Neuronal stem cell (in vitro differentiated cells): ENCODE measurements at regions not wholly inside any gene's neighbourhood (a gene's known extent, or its start where the extent isn't known, plus 50 kb on each side); places are given as distances from the start of the nearest gene placed in this dataset.

Experiments used
- DNase-seq: peaks from one replicate; pipeline ENCODE4 v3.0.0-alpha.2; 2013; ENCODE audit warnings: low spot score
- H2AFZ ChIP-seq: one replicate; pipeline ENCODE4 v1.6.1; 2013; ENCODE audit warnings: mild to moderate bottlenecking, low read length, inconsistent platforms
- H2AK5ac ChIP-seq: 2 replicates; pipeline ENCODE4 v1.6.1; 2013; ENCODE audit warnings: low read depth, mild to moderate bottlenecking, inconsistent platforms, low read length, moderate library complexity, mixed read lengths
- H2BK120ac ChIP-seq: 2 replicates; pipeline ENCODE4 v1.6.1; 2013; ENCODE audit warnings: low read depth, mild to moderate bottlenecking, inconsistent platforms, low read length, moderate library complexity, mixed read lengths
- H2BK12ac ChIP-seq: one replicate; pipeline ENCODE4 v1.6.1; 2013; ENCODE audit warnings: low read length, inconsistent platforms
- H2BK15ac ChIP-seq: 2 replicates; pipeline ENCODE4 v1.6.1; 2013; ENCODE audit warnings: mild to moderate bottlenecking, low read length, inconsistent platforms, mixed read lengths
- H2BK5ac ChIP-seq: one replicate; pipeline ENCODE4 v1.6.1; 2013; ENCODE audit warnings: inconsistent platforms, mild to moderate bottlenecking, low read length, moderate library complexity
- H3K14ac ChIP-seq: one replicate; pipeline ENCODE4 v1.6.1; 2013; ENCODE audit warnings: low read length, inconsistent platforms
- H3K18ac ChIP-seq: 2 replicates; pipeline ENCODE4 v1.6.1; 2013; ENCODE audit warnings: low read length, inconsistent platforms
- H3K23ac ChIP-seq: 2 replicates; pipeline ENCODE4 v1.6.1; 2013; ENCODE audit warnings: low read depth, mild to moderate bottlenecking, mixed read lengths, low read length, inconsistent platforms; ENCODE audit not compliant: poor library complexity
- H3K27ac ChIP-seq: replicated peaks from 3 replicates; pipeline ENCODE4 v1.5.1; 2013; ENCODE audit warnings: low read length, inconsistent platforms
- H3K27me3 ChIP-seq, 3 experiments: 2 replicates each; pipeline ENCODE4 v1.6.1; 2013; ENCODE audit warnings: low read length in 3 of 3, mild to moderate bottlenecking in 2 of 3, inconsistent platforms in 1 of 3, low read depth in 1 of 3, mixed read lengths in 1 of 3, moderate library complexity in 1 of 3; ENCODE audit not compliant: control insufficient read depth in 3 of 3, insufficient read depth in 3 of 3
- H3K36me3 ChIP-seq, 2 donors: replicated peaks in 1 of 2; 2 replicates each; pipeline ENCODE4 v1.6.1; 2013; ENCODE audit warnings: low read length in 2 of 2; ENCODE audit not compliant: control insufficient read depth in 2 of 2, insufficient read depth in 2 of 2
- H3K4ac ChIP-seq: 2 replicates; pipeline ENCODE4 v1.6.1; 2013; ENCODE audit warnings: inconsistent platforms, mild to moderate bottlenecking, low read length, moderate library complexity
- H3K4me1 ChIP-seq, 2 donors: 1 replicate in 1 of 2; 2 replicates in 1 of 2; pipeline ENCODE4 v1.6.1; 2013; ENCODE audit warnings: low read length in 2 of 2, low read depth in 1 of 2; ENCODE audit not compliant: control insufficient read depth in 2 of 2, insufficient read depth in 1 of 2
- H3K4me2 ChIP-seq: one replicate; pipeline ENCODE4 v1.6.1; 2013; ENCODE audit warnings: mild to moderate bottlenecking, low read length, inconsistent platforms; ENCODE audit not compliant: insufficient read depth, poor library complexity, severe bottlenecking
- H3K4me3 ChIP-seq, 2 donors: 2 replicates each; pipeline ENCODE4 v1.5.1; 2013; ENCODE audit warnings: low read length in 2 of 2, mild to moderate bottlenecking in 2 of 2, inconsistent platforms in 1 of 2, moderate library complexity in 1 of 2
- H3K79me1 ChIP-seq: one replicate; pipeline ENCODE4 v1.6.1; 2013; ENCODE audit warnings: low read depth, mild to moderate bottlenecking, inconsistent platforms, low read length, moderate library complexity
- H3K9ac ChIP-seq: one replicate; pipeline ENCODE4 v1.6.1; 2013; ENCODE audit warnings: mild to moderate bottlenecking, low read depth, low read length, inconsistent platforms; ENCODE audit not compliant: poor library complexity
- H3K9me3 ChIP-seq, 2 donors: replicated peaks in 1 of 2; 2 replicates each; pipeline versions ENCODE3 to v1.6.1; 2013; ENCODE audit warnings: low read length in 2 of 2, mild to moderate bottlenecking in 2 of 2, inconsistent platforms in 1 of 2, low read depth in 1 of 2, mixed read lengths in 1 of 2, moderate library complexity in 1 of 2; ENCODE audit not compliant: control insufficient read depth in 2 of 2, insufficient read depth in 1 of 2
- H4K8ac ChIP-seq: one replicate; pipeline ENCODE4 v1.6.1; 2013; ENCODE audit warnings: low read depth, mild to moderate bottlenecking, inconsistent platforms, low read length, moderate library complexity
- H4K91ac ChIP-seq: one replicate; pipeline ENCODE4 v1.6.1; 2013; ENCODE audit warnings: low read length, low read depth, mild to moderate bottlenecking, inconsistent platforms; ENCODE audit not compliant: poor library complexity
- WGBS, 2 donors: extraction: QIAGEN DNeasy Blood & Tissue Kit; methylation state at CpG; one replicate each; pipeline ENCODE4 v1.1.7; 2013; ENCODE audit warnings: missing lambda C conversion rate in 2 of 2, mixed read lengths in 1 of 2; ENCODE audit not compliant: insufficient read length in 2 of 2, insufficient replicate concordance in 1 of 2; ENCODE audit errors: extremely low coverage in 2 of 2; 5-methylcytosine and 5-hydroxymethylcytosine counted together

DNA sequence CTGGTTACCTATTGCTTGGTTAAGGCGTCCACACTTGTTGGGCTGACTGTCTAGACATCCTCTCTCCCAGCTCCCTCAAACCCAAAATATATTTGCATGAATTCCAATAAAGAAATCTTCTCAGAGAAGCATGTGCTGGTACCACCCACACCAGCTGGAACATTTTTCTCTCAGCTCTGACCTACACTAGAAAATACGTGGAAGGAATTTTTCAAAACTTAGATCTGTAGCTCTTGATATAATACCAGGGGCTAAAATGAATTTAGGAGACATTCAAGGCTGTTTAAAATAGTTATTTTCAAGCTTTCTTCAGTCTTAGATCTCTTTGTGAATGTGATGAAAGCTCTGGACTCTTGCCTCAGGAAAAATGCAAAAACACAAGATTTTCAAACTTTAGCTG is 590.4 kb downstream of the PDCD6IP start:
- Histone ChIP-seq H3K4me1 (peaks cover 0 to 6% of the 10 kb centered on the region in 2 donors), H3K18ac (no peak overlapping the region), H3K27me3 (no peaks in the 10 kb centered on the region), H3K4me2 (no peak overlapping the region), H3K23ac (no peak overlapping the region), H3K79me1 (no peaks in the 10 kb centered on the region), H2AK5ac (no peak overlapping the region), H2BK15ac (no peak overlapping the region), H3K4ac (no peak overlapping the region), H3K14ac (no peak overlapping the region), H2AFZ (no peak overlapping the region), H3K36me3 (no peaks in the 10 kb centered on the region), H2BK12ac (no peak overlapping the region), H4K91ac (no peak overlapping the region), H3K4me3 (no peak overlapping the region), H2BK5ac (no peak overlapping the region), H3K27ac (no peak overlapping the region), H2BK120ac (no peak overlapping the region), H3K9ac (no peak overlapping the region), H4K8ac (no peak overlapping the region), H3K9me3 (no peaks in the 10 kb centered on the region)
- DNase-seq = no peak
- no CpG with 5 or more reads among the region's 2 CpGs for WGBS, 2 donors

DNA sequence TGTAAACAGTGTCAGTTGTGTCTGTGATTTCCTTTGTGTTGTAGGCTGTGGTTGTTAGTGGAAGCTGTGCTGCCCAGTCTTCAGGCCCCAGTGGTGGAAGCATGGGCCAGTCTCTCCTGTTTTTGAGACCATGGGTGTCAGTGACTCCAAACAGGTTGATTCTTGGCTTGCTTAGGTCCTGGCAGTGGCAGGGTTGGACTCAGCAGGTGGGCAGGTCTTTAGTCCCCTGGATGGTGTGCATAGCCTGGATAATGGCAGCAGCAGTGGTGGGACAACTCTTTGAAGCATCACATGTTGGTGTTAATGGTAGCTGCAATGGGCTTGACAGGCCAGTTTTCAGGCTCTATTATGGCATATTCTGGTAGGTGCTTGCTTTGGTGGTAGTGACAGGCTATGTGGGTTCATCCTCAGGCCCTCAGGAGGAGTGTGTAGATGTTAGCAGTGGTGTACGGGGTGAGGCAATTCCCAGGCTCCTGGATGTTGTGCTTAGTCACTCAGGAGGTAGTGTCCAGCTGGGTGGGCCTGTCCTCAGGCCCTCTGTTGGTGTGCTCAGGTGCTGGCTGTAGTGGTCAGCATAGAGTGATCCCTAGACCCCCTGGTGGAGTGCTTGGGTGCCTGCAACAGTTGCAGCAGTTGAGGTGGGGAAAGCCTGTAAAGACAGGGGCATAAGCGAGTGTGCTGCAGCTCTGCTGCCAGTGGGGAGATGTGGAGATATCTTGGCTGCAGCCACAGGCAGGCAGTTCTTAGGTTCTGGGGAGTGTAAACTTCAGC is 596.7 kb downstream of the PDCD6IP start:
- H3K27me3 ChIP-seq = no peaks in the 10 kb centered on the region
- no peak overlapping the region for H2BK120ac ChIP-seq
- no peak overlapping the region for H2AFZ ChIP-seq
- no peak overlapping the region for H4K91ac ChIP-seq
- H2BK15ac ChIP-seq = no peak overlapping the region
- H3K14ac ChIP-seq = no peak overlapping the region
- no peak overlapping the region for H3K4me3 ChIP-seq
- no CpG with 5 or more reads among the region's 2 CpGs for WGBS, 2 donors
- H3K36me3 ChIP-seq = no peaks in the 10 kb centered on the region
- no peak overlapping the region for H3K9ac ChIP-seq
- H2AK5ac ChIP-seq = no peak overlapping the region
- H3K79me1 ChIP-seq = no peaks in the 10 kb centered on the region
- no peak overlapping the region for H2BK12ac ChIP-seq
- H3K4me2 ChIP-seq = no peak overlapping the region
- H3K4ac ChIP-seq = no peak overlapping the region
- H4K8ac ChIP-seq = no peak overlapping the region
- no peak overlapping the region for H3K27ac ChIP-seq
- H3K23ac ChIP-seq = no peak overlapping the region
- no peaks in the 10 kb centered on the region for H3K4me1 ChIP-seq
- H2BK5ac ChIP-seq = no peak overlapping the region
- H3K18ac ChIP-seq = peak overlapping the region; percentile 24
- no peak for DNase-seq
- no peaks in the 10 kb centered on the region for H3K9me3 ChIP-seq

DNA sequence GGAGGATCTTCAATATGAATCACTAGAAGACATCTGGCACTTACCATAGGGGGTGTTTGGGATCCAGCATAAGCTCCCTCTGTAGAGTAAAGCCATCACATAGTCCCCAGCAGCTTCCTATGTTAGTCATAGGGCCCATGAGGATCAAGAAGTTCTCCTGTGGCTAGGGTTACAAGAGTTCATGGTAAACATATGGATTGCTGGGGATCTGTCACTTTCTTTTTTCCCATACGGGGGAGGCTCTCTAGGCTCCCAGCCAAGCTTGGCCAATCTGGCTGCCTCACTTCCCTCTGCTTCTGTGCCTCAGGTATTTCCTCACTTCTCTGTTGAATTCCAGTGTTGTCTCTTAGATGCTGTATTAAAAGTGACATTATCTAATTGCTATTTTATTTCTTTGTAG is 597.9 kb downstream of the PDCD6IP start:
- no peaks in the 10 kb centered on the region for H3K4me1 ChIP-seq
- no CpG with 5 or more reads among the region's 1 CpG for WGBS, 2 donors
- no peak overlapping the region for H2BK5ac ChIP-seq

DNA sequence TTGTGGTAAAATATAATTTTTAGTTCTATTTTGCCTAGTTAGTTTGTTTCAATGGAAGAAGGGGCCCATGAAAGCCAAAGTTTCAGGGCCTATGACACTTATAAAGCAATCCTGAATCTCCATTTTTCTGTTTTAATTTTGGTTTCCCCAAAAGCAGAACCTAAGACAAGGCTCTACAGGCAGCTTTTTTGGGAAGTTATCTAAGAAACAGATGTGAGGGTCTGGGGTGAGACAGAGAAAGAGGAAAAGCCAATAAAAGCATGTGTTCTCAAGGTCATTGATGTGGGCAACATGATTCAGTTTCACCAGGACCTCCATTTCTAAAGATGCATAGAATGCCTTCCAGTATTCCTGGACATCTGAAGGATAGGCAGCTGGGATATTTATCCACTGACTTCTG is 598.5 kb downstream of the PDCD6IP start:
- Histone ChIP-seq H4K91ac (no peak overlapping the region), H3K4me1 (no peaks in the 10 kb centered on the region), H3K9ac (no peak overlapping the region), H3K27ac (no peak overlapping the region), H3K4me2 (no peak overlapping the region), H3K18ac (no peak overlapping the region), H2AK5ac (no peak overlapping the region), H3K79me1 (no peaks in the 10 kb centered on the region), H3K4ac (no peak overlapping the region), H2BK15ac (no peak overlapping the region), H2BK120ac (no peak overlapping the region), H2AFZ (no peak overlapping the region), H3K4me3 (no peak overlapping the region), H4K8ac (no peak overlapping the region), H3K14ac (no peak overlapping the region), H3K27me3 (no peaks in the 10 kb centered on the region), H2BK5ac (no peak overlapping the region), H2BK12ac (no peak overlapping the region), H3K23ac (no peak overlapping the region), H3K9me3 (peaks cover 0 to 2% of the 10 kb centered on the region in 2 donors), H3K36me3 (no peaks in the 10 kb centered on the region)
- DNase-seq = no peak

More for the DNA sequence above, 597.9 kb downstream of the PDCD6IP start:
- Histone ChIP-seq H3K23ac (no peak overlapping the region), H3K36me3 (no peaks in the 10 kb centered on the region), H3K79me1 (no peaks in the 10 kb centered on the region), H2AFZ (no peak overlapping the region), H3K27me3 (no peaks in the 10 kb centered on the region), H3K14ac (no peak overlapping the region), H3K18ac (no peak overlapping the region), H2AK5ac (no peak overlapping the region), H3K4ac (no peak overlapping the region), H4K8ac (no peak overlapping the region), H2BK15ac (no peak overlapping the region), H3K4me2 (no peak overlapping the region), H3K4me3 (no peak overlapping the region), H4K91ac (no peak overlapping the region), H3K27ac (no peak overlapping the region), H3K9ac (no peak overlapping the region), H2BK12ac (no peak overlapping the region), H2BK120ac (no peak overlapping the region), H3K9me3 (no peaks in the 10 kb centered on the region)
- DNase-seq = no peak
